NCI-H2029 treated with DMSO at 0.1 percent for 48 hours (cell line): ENCODE measurements at regions not wholly inside any gene's neighbourhood (a gene's known extent, or its start where the extent isn't known, plus 50 kb on each side); places are given as distances from the start of the nearest gene placed in this dataset.

Experiments used
- DNase-seq: peaks from one replicate; lab custom pipeline; 2025; lab: John Stamatoyannopoulos, UW

- DNase-seq: no peak
Measured at GRCh38 chr12:24223926-24224325, 274.5 kb upstream of the SOX5 start.

GRCh38 chr12:24222968-24223367, 273.5 kb upstream of the SOX5 start:
- DNase-seq: no peak

DNA sequence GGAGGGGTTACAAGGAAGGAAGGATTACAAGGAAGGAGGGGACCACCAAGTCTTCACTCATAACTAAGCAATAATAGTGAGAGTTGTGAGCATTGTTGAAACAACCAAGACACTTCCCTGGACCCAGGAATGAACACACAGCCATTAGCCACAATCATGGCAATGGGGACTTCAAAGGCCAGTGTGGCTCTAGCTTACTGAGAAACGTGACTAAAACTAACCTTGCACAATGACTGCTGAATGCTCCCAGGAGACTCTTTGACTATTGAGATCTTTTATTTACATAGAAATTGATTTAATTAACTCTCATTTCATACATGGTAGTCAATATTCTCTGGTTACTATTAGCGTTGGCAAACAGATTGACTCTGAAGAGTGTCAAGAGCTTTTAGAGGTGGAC, 263.0 kb upstream of the SOX5 start:
- DNase-seq: peak; percentile 26

DNA sequence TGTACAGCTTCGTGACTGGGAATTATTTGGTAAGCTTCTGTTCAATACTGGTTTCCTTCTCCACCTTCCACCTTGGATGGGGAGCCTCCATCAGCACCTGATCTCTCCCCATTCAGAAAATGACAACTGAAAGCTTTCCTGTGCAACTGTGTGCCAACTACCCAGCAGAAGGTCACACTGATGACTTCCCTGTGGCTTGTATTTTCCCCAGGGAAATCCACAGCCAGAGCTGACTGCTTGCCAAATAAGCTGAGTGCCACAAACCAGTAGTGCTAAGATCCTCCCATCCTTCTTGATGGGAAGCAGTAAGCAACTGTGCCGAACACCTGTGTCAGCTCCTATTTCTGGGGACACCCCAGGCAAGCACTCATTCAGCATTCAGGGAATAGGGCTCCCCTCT, 257.2 kb upstream of the SOX5 start:
- DNase-seq: no peak

GRCh38 chr12:24201258-24201970, 251.9 kb upstream of the SOX5 start:
- DNase-seq: no peak

DNA sequence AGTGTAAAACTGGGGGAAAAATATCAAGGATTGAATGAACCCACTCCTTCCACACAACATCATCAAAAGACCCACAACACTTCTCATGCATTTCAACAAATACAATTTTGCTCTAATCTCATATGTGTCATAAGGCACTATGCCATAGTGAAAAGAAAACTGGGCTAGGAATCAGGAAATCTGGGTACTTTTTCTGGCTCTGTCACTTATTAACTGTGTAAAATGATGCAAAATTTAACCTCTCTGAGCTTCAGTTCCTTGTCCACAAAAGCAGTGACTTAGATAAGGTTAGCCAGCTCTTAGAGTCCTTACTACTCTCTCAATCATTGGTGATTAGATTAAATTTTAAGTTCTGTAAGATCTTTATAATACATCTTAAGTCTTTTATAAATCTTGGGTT, 250.5 kb upstream of the SOX5 start:
- DNase-seq: no peak

- DNase-seq: no peak
Measured at GRCh38 chr12:24198936-24199671, 249.6 kb upstream of the SOX5 start.

DNA sequence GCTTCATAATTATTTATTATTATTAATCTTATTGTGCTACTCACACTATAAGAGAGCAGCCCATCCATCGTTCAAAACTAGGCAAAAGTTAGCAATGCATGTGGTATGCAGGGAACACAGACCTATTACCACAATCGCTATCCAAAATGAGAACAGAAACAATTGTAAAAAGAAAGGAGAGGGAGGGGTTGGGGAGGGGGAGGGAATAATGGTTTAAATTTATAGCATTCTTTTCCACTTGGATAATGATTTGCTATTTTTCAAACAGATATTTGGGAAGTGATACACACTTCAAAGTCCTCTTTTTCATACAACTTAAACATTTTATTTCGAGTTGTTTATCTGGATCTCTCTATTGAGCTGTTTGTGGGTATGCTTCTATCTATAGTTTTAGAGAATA, 248.6 kb upstream of the SOX5 start:
- no peak for DNase-seq

DNA sequence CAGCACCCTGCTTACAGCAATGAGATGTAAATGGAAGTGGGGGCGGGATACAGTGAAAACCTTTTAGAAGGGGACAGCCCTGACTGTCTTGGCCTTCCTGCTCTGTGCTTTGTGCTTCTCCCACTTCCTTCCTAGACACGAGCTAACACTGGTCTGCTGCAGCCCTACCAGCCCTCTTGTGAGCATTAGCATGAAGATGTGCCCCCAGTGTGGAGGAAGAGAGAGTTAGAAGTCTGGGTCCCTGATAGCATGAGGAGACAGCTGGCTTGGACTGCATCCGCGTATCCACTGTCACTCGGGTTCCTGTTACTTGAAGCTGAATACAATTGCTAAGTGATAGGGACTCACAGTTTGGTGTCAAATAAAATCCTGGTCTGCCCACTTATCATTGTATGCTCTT, 248.1 kb upstream of the SOX5 start:
- DNase-seq: no peak

GRCh38 chr12:24195063-24195462, 245.6 kb upstream of the SOX5 start:
- no peak for DNase-seq

GRCh38 chr12:24191117-24191516, 241.6 kb upstream of the SOX5 start:
- DNase-seq: no peak

DNA sequence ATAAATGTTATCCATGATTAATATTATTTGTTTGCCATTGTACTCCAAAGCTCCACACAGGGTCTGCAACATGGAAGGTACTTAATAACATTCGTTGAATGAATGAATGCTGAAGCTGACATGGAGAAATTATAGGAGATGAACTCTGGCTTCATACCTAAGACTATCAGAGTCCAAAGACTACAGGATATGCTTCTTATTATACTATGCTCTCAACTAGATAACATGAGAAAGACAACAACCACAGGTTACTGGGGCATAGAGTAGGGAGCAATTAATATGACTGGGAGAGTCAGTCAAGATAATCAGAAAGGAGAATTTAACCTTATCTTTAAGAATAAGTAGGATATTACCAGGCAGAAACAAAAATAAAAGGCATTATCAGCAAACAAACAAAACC, 236.3 kb upstream of the SOX5 start:
- DNase-seq: no peak

DNA sequence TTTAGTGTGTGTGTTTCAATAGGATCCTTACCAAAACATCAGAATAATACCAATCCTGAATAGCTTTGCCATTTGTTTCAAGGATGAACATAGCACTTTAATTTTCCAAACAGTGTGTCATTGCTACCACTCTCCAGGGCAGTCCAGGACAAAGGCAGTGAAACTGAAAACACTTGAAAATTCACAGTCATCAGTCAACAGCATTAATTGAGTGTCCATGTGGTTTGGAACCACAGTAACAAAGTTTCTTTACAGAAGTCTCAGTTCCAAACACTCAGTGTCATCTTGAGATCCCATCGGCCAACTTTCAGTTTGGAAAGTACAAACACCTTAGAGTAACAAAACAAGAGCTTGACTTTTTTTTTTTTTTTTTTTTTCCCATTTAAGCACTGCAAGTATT, 228.4 kb upstream of the SOX5 start:
- no peak for DNase-seq

GRCh38 chr12:24175929-24176328, 226.5 kb upstream of the SOX5 start:
- DNase-seq: no peak

DNA sequence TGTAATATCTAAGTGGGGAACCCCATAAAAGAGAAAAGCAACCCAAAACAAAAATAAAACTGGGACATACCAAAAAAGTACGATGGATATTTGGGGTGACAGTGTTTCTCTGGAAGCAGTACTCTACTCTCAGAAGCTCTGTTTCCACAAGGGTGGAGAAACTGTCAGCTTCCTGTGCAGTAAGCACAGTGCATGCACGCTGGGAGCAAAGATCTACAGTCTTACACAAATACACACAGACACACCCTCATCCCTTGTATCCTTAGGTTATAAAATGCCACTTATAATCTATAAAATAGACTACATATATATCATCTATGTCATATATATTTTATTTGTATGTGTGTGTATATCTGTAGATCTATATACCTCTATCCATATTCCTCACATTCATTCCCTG, 225.8 kb upstream of the SOX5 start:
- DNase-seq: no peak

DNA sequence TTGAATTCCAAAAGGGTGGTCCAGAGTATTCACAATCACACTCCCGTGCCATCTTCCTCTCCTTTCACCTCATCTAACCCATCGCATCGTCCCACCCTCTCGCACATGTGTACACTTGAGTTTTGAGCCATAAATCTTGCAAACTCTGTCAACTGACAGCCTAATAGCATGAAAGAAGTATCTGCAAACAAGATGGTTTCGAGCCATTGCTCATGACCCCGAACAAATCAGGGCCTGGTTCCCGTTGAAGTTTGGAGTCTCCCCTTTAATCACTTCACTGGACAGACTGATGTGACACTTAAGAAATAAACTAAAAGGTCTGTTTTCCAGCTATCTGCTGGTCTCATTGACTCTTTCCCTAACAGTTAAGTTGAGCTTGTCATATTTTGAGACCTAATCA, 223.6 kb upstream of the SOX5 start:
- no peak for DNase-seq

- DNase-seq: no peak
Measured at GRCh38 chr12:24172773-24173066, 223.2 kb upstream of the SOX5 start.

DNA sequence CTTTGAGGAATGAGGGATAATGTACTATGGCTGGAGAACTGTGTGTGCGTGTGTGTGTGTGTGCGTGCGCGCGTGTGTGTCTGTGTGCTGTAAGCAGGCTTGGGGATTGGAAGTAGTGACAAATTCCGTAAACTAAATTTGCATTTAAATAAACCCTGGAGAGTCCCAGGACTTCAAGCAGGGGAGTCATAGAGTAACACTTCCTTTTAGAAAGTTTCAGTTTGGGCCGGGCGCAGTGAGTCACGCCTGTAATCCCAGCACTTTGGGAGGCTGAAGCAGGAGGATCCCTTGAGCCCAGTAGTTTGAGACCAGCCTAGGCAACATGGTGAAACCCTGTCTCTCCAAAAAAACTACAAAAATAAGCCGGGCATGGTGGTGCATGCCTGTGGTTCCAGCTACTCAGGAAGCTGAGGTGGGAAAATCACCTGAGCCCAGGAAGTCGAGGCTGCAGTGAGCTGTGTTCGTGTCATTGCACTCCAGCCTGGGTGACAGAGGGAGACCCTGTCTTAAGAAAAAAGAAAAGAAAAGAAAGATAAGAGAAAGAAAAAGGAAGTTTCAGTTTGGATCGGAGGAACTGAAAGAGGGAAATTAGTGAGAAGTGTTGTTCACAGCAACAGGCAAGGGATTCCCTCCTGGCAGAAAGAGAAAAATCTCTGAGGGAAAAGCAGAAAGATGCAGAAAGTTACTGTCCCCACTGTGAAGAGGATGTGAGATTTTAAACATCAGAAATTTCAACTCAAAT, 222.7 kb upstream of the SOX5 start:
- no peak for DNase-seq

DNA sequence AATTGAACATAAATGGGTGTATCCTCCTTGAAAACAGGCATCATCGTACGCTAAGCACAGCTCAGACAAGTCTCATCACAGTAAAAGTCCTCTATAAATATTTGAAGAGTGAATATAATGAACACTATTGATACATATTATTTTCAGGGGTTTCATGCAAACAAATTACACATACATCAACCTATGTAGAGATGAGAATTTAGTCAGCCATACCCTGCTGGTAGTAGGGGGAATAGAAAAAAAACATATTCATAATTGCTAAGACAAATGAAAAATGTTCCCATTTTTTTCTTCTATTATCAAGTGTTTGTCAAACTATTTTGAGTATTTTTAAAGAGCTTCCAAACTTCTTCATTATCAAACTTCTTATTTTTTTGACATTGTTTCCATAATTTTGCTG, 205.6 kb upstream of the SOX5 start:
- DNase-seq: no peak

DNA sequence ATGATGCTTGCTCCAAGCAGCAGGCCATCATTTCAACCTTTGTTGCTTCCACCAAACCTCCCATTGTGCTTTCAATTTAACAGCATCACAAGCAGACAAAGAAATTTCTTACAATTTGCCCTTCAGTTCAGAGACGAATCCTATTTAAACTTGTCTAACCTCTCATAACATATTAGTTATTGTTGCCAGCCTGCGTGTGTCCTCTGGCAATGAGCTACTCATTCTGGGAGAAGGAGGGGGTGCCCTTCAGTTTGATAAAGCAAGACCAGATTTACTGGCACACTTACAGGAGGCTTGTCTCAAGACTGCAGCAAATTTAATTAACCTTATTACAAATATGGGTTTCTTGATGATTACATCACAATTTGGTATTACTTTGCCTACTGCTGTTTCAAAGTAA, 203.6 kb upstream of the SOX5 start:
- DNase-seq: no peak

DNA sequence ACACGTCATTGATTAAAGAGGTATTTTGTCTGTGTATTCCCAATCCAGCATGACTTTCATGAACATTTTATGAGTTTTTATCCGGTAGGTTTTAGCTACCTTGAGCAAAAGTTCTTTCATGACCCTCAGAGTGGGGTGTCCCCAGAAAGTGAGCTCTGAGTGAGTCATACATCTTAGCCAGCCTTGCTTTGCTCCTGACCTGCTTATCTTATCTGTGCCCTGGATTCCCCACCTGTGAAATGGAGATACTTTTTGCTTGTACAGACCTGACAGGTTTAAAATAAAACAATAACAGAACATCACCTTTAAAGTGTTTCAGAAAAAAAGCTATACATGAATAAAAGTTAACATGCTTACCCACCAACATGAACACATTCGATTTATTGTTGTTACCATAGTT, 202.8 kb upstream of the SOX5 start:
- no peak for DNase-seq

- no peak for DNase-seq
Measured at GRCh38 chr12:24143928-24144327, 194.5 kb upstream of the SOX5 start.

GRCh38 chr12:24139035-24139434, 189.6 kb upstream of the SOX5 start:
- DNase-seq: no peak
